Peyer's patch (tissue), 4 donors: ENCODE measurements at regions not wholly inside any gene's neighbourhood (a gene's known extent, or its start where the extent isn't known, plus 50 kb on each side); places are given as distances from the start of the nearest gene placed in this dataset.

Experiments used
- POLR2A ChIP-seq, 2 donors: fragments of 450-650 bp; IDR thresholded peaks; one replicate each; pipeline ENCODE4 v1.5.1; 2017; ENCODE audit warnings: antibody characterized with exemption in 2 of 2, mild to moderate bottlenecking in 2 of 2, moderate library complexity in 2 of 2
- TF ChIP-seq, protein P1 (sequence below), 6 experiments: fragments of 450-650 bp in 4 of 6; fragments of 200-600 bp in 2 of 6; sonication (generic) in 1 of 6; IDR thresholded peaks; one replicate each; pipeline ENCODE4 v1.5.1; 2017 to 2019; ENCODE audit warnings: antibody characterized with exemption in 6 of 6, mild to moderate bottlenecking in 3 of 6, moderate library complexity in 1 of 6

DNA sequence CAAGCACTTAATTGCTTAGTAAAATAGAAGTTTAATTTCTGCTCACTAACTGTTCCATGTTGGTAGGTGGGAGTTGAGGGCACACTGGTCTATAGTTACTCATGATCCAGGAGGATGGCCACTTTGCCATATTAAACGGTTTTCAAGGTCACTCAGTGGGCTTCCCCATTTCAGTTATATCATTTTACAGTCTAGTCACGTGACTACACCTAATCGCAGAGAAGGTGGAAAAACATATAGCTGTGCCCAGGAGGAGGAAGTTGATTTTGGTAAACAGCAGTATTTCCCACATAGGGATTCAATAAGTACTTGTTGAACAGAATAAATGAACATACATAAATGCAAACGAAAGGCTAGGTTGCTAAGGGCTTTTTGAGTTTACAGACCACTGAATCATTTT is 541.1 kb upstream of the CAMK1G start:
- TF ChIP-seq, protein P1, sequence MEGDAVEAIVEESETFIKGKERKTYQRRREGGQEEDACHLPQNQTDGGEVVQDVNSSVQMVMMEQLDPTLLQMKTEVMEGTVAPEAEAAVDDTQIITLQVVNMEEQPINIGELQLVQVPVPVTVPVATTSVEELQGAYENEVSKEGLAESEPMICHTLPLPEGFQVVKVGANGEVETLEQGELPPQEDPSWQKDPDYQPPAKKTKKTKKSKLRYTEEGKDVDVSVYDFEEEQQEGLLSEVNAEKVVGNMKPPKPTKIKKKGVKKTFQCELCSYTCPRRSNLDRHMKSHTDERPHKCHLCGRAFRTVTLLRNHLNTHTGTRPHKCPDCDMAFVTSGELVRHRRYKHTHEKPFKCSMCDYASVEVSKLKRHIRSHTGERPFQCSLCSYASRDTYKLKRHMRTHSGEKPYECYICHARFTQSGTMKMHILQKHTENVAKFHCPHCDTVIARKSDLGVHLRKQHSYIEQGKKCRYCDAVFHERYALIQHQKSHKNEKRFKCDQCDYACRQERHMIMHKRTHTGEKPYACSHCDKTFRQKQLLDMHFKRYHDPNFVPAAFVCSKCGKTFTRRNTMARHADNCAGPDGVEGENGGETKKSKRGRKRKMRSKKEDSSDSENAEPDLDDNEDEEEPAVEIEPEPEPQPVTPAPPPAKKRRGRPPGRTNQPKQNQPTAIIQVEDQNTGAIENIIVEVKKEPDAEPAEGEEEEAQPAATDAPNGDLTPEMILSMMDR (IDR thresholded peaks at IDR 0.05) = no peak
- no peak for TF ChIP-seq POLR2A (IDR thresholded peaks at IDR 0.05)
